ENCODE measurements at regions not wholly inside any gene's neighbourhood (a gene's known extent, or its start where the extent isn't known, plus 50 kb on each side); places are given as distances from the start of the nearest gene placed in this dataset.
"Not testable (repeated sequence)": the region's sequence is repeated elsewhere in the genome, so short reads cannot be mapped to it uniquely, and the experiment has no call there.

DNA sequence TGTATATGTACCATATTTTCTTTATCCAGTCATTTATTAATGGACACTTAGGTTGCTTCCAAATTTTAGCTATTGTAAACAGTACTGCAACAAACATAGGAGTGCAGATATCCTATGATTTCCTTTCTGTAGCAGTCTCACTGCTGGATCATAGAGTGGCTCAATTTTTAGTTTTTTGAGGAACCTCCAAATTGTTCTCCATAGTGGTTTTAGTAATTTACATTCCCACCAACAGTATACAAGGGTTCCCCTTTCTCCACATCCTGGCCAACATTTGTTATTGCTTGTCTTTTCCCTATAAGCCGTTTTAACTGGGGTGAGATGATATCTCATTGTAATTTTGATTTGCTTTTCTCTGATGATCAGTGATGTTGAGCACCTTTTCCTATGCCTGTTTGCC is 114.3 kb downstream of the TMEM17 start (continued):
- TF ChIP-seq, protein P1, sequence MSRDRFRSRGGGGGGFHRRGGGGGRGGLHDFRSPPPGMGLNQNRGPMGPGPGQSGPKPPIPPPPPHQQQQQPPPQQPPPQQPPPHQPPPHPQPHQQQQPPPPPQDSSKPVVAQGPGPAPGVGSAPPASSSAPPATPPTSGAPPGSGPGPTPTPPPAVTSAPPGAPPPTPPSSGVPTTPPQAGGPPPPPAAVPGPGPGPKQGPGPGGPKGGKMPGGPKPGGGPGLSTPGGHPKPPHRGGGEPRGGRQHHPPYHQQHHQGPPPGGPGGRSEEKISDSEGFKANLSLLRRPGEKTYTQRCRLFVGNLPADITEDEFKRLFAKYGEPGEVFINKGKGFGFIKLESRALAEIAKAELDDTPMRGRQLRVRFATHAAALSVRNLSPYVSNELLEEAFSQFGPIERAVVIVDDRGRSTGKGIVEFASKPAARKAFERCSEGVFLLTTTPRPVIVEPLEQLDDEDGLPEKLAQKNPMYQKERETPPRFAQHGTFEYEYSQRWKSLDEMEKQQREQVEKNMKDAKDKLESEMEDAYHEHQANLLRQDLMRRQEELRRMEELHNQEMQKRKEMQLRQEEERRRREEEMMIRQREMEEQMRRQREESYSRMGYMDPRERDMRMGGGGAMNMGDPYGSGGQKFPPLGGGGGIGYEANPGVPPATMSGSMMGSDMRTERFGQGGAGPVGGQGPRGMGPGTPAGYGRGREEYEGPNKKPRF (IDR thresholded peaks at IDR 0.05; ENCODE audit: low read depth, low read length), result no peak

DNA sequence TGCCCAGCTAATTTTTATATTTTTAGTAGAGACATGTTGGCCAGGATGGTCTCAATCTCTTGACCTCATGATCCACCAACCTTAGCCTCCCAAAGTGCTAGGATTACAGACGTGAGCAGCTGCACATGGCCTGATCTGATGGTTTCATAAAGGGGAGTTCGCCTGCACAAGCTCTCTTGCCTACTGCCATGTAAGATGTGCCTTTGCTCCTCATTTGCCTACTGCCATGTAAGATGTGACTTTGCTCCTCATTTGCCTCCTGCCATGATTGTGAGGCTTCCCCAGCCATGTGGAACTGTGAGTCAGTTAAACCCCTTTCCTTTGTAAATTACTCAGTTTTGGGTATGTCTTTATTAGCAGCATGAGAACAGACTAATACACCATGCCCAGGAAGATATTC is 119.6 kb downstream of the TMEM17 start:
- in situ Hi-C loops (cut with MboI); H3K4me1 ChIP-seq (replicated peaks in 1 of 2; ENCODE audit: control insufficient read depth in 2 of 2, insufficient read depth in 2 of 2, low read length in 2 of 2); H3K9me1 ChIP-seq (ENCODE audit: control insufficient read depth, insufficient read depth, low read length); BruUV-seq (replicated peaks); H3K9me3 ChIP-seq (replicated peaks; ENCODE audit: control insufficient read depth, insufficient read depth, low read depth, low read length); DNase-seq (ENCODE audit: extremely low read depth in 1 of 4, low spot score in 3 of 4); H3K36me3 ChIP-seq (ENCODE audit: control insufficient read depth, insufficient read depth, low read length); CTCF ChIA-PET (ENCODE audit: low intra/inter-chr PET ratio); H3K4me3 ChIP-seq; H3K27me3 ChIP-seq (ENCODE audit: control insufficient read depth in 2 of 2, insufficient read depth in 2 of 2, low read length in 2 of 2); H3K9ac ChIP-seq (ENCODE audit: insufficient read depth in 1 of 2, low read depth in 2 of 2, low read length in 2 of 2); intact Hi-C loops (cut with micrococcal nuclease); H3K4me2 ChIP-seq (ENCODE audit: insufficient read depth, low read length); H2AFZ ChIP-seq (ENCODE audit: low read depth, low read length); H3K79me2 ChIP-seq (ENCODE audit: control insufficient read depth, insufficient read depth, low read length); ATAC-seq; H4K20me1 ChIP-seq (replicated peaks; ENCODE audit: control insufficient read depth, insufficient read depth, low read length); FAIRE-seq; H3K27ac ChIP-seq (ENCODE audit: extremely low read depth, low read depth, low read length): not testable (repeated sequence)
- 26% methylated on average over 2 of the region's 2 CpGs for WGBS (ENCODE audit: insufficient coverage, low coverage, missing lambda C conversion rate)
- POLR2A ChIA-PET, result interaction anchor here (1.2 kb wide), 1 partner anchor 90 kb away, joined by 3 read pairs; no protein-coding TSS in a partner anchor
- TF ChIP-seq ZFP36 (IDR thresholded peaks at IDR 0.05; ENCODE audit: low read depth, low read length, partially characterized antibody) (peak; percentile 76), TRIM24 (IDR thresholded peaks at IDR 0.05) (peak in 1 of 2 experiments; percentile 46; a peak in 1 of 4 replicates), ZNF431 (CRISPR knock-in tag; IDR thresholded peaks at IDR 0.05) (peak; percentile 100), CBX3 (IDR thresholded peaks at IDR 0.05; ENCODE audit: borderline replicate concordance in 1 of 2, low read length in 2 of 2) (peak in 1 of 2 experiments; percentile 84; a peak in 1 of 3 replicates), CBX5 (IDR thresholded peaks at IDR 0.05; ENCODE audit: borderline replicate concordance, low read depth) (0 out of 2 replicates have a peak, but pooled peaks have one; percentile 51), TRIM28 (IDR thresholded peaks at IDR 0.05) (peak; percentile 62)
- TF ChIP-seq, protein P2, sequence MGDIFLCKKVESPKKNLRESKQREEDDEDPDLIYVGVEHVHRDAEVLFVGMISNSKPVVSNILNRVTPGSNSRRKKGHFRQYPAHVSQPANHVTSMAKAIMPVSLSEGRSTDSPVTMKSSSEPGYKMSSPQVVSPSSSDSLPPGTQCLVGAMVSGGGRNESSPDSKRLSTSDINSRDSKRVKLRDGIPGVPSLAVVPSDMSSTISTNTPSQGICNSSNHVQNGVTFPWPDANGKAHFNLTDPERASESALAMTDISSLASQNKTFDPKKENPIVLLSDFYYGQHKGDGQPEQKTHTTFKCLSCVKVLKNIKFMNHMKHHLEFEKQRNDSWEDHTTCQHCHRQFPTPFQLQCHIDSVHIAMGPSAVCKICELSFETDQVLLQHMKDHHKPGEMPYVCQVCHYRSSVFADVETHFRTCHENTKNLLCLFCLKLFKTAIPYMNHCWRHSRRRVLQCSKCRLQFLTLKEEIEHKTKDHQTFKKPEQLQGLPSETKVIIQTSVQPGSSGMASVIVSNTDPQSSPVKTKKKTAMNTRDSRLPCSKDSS (IDR thresholded peaks at IDR 0.05; ENCODE audit: low read depth, partially characterized antibody), result peak; percentile 48
